ENCODE measurements at regions not wholly inside any gene's neighbourhood (a gene's known extent, or its start where the extent isn't known, plus 50 kb on each side); places are given as distances from the start of the nearest gene placed in this dataset.

GRCh38 chr6:106770081-106770480 is 140.7 kb downstream of the QRSL1 start:
- CTCF ChIA-PET = no interaction called here
- Mint-ChIP-seq H3K4me1 (ENCODE audit: low read depth, unreplicated experiment) (peaks cover 10% of the 10 kb centered on the region), H3K36me3 (ENCODE audit: insufficient read depth, unreplicated experiment) (no peaks in the 10 kb centered on the region)

GRCh38 chr6:106767271-106767670 is 137.9 kb downstream of the QRSL1 start:
- Histone ChIP-seq H3K9me3 (peaks cover 15% of the 10 kb centered on the region; the same call in 1 of the 2 replicates), H3K4me3 (ENCODE audit: low read depth, low read length) (no peak overlapping the region), H3K4me1 (no peaks in the 10 kb centered on the region), H3K36me3 (ENCODE audit: control insufficient read depth, insufficient read depth, low read length) (no peaks in the 10 kb centered on the region), H3K27me3 (replicated peaks; ENCODE audit: control insufficient read depth, insufficient read depth, low read length) (no peaks in the 10 kb centered on the region)
- H3K4me1 Mint-ChIP-seq (ENCODE audit: low read depth, unreplicated experiment) = no peaks in the 10 kb centered on the region
- H3K4me3 Mint-ChIP-seq (ENCODE audit: unreplicated experiment) = no peak overlapping the region
- H3K9me3 Mint-ChIP-seq (ENCODE audit: unreplicated experiment) = no peaks in the 10 kb centered on the region
- DNase-seq = no peak
- intact Hi-C loops (cut with micrococcal nuclease; ENCODE audit: unreplicated experiment) = no loop called here
- ChIA-PET CTCF (no interaction called here), POLR2A (no interaction called here)
- BruUV-seq (replicated peaks) = no TSS peak
- no peak for TF ChIP-seq CTCF (IDR thresholded peaks at IDR 0.05; ENCODE audit: insufficient read depth in 1 of 2, low read depth in 1 of 2, low read length in 1 of 2, severe bottlenecking in 1 of 2, unreplicated experiment in 1 of 2)
- no peak overlapping the region for H3K27ac Mint-ChIP-seq (ENCODE audit: unreplicated experiment)
- no peaks in the 10 kb centered on the region for H3K27me3 Mint-ChIP-seq (ENCODE audit: insufficient read depth, unreplicated experiment)
- no peaks in the 10 kb centered on the region for H3K36me3 Mint-ChIP-seq (ENCODE audit: insufficient read depth, unreplicated experiment)

More at GRCh38 chr6:106770081-106770480, 140.7 kb downstream of the QRSL1 start:
- Histone ChIP-seq H3K27me3 (replicated peaks; ENCODE audit: control insufficient read depth, insufficient read depth, low read length) (no peaks in the 10 kb centered on the region), H3K4me3 (ENCODE audit: low read depth, low read length) (no peak overlapping the region), H3K36me3 (ENCODE audit: control insufficient read depth, insufficient read depth, low read length) (no peaks in the 10 kb centered on the region), H3K9me3 (peaks cover 15% of the 10 kb centered on the region; the same call in 1 of the 2 replicates), H3K4me1 (no peaks in the 10 kb centered on the region)
- H3K4me3 Mint-ChIP-seq (ENCODE audit: unreplicated experiment) = no peak overlapping the region
- intact Hi-C loops (cut with micrococcal nuclease; ENCODE audit: unreplicated experiment) = no loop called here
- H3K27me3 Mint-ChIP-seq (ENCODE audit: insufficient read depth, unreplicated experiment) = no peaks in the 10 kb centered on the region
- TF ChIP-seq CTCF (IDR thresholded peaks at IDR 0.05; ENCODE audit: insufficient read depth in 1 of 2, low read depth in 1 of 2, low read length in 1 of 2, severe bottlenecking in 1 of 2, unreplicated experiment in 1 of 2) = no peak
- H3K27ac Mint-ChIP-seq (ENCODE audit: unreplicated experiment) = no peak overlapping the region
- H3K9me3 Mint-ChIP-seq (ENCODE audit: unreplicated experiment) = no peaks in the 10 kb centered on the region
- no peak for DNase-seq
- POLR2A ChIA-PET = no interaction called here
- no TSS peak for BruUV-seq (replicated peaks)

DNA sequence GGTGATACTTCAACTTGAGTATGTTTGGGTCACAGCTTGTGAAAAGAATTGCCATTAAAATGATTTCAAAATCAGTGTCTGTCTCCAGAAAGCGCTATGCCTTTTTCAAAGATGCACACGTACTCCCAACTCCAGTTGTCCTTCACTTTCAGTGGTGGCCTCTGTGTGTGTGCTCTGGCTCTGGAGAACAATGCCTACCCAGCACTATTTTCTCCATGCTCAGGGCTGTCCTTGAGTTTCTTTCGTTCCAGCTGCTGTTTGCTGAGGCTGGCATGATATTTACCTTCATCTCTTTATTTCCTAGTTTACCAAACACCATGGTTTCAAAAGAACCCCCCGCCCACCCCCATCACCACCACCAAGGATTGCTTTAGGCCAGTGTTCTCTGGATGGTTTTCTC is 136.8 kb downstream of the QRSL1 start:
- no peaks in the 10 kb centered on the region for H3K27me3 Mint-ChIP-seq (ENCODE audit: insufficient read depth, unreplicated experiment)
- no peak overlapping the region for H3K4me3 Mint-ChIP-seq (ENCODE audit: unreplicated experiment)
- ChIA-PET POLR2A (no interaction called here), CTCF (no interaction called here)
- H3K9me3 Mint-ChIP-seq (ENCODE audit: unreplicated experiment) = no peaks in the 10 kb centered on the region
- H3K27me3 ChIP-seq (replicated peaks; ENCODE audit: control insufficient read depth, insufficient read depth, low read length) = no peaks in the 10 kb centered on the region
- peaks cover 15% of the 10 kb centered on the region; the same call in 1 of the 2 replicates for H3K9me3 ChIP-seq
- no peaks in the 10 kb centered on the region for H3K36me3 ChIP-seq (ENCODE audit: control insufficient read depth, insufficient read depth, low read length)
- H3K4me1 Mint-ChIP-seq (ENCODE audit: low read depth, unreplicated experiment) = no peaks in the 10 kb centered on the region
- no peaks in the 10 kb centered on the region for H3K36me3 Mint-ChIP-seq (ENCODE audit: insufficient read depth, unreplicated experiment)
- TF ChIP-seq CTCF (IDR thresholded peaks at IDR 0.05; ENCODE audit: insufficient read depth in 1 of 2, low read depth in 1 of 2, low read length in 1 of 2, severe bottlenecking in 1 of 2, unreplicated experiment in 1 of 2) = no peak
- no TSS peak for BruUV-seq (replicated peaks)
- no peak overlapping the region for H3K27ac Mint-ChIP-seq (ENCODE audit: unreplicated experiment)
- H3K4me1 ChIP-seq = no peaks in the 10 kb centered on the region
- intact Hi-C loops (cut with micrococcal nuclease; ENCODE audit: unreplicated experiment) = no loop called here
- no peak overlapping the region for H3K4me3 ChIP-seq (ENCODE audit: low read depth, low read length)
- DNase-seq = no peak

Data from Caco-2 (cell line).